ENCODE measurements at regions not wholly inside any gene's neighbourhood (a gene's known extent, or its start where the extent isn't known, plus 50 kb on each side); places are given as distances from the start of the nearest gene placed in this dataset.

DNA sequence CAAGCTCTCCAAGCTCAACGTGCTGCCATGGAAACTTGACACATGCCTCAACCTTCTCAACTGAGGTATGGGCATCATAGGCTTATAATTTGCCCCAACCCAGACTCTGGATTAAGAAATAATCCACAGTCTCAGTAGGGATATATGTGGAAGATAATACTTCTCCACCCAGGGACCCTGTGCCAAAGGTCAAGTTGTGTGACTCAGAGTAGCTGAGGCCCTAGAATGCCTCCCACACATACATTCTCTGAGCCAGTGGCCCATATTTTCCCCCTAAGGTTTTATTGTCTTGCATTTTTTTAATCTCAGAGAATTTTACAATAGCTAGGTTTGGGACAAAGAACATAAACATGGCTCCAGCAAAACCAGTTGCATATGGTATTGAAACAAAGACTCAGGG, 283.1 kb downstream of the IDS start:
- Histone ChIP-seq H3K4me3 (ENCODE audit: low read depth, low read length) (no peak overlapping the region), H3K27ac (ENCODE audit: low read depth, low read length) (no peak overlapping the region), H3K27me3 (ENCODE audit: control insufficient read depth, insufficient read depth, low read length) (no peaks in the 10 kb centered on the region), H3K4me1 (ENCODE audit: control insufficient read depth, insufficient read depth, low read length) (no peaks in the 10 kb centered on the region), H3K9ac (ENCODE audit: low read depth, low read length) (no peak overlapping the region), H3K9me3 (ENCODE audit: control insufficient read depth, insufficient read depth, low read length) (peaks cover 18% of the 10 kb centered on the region), H3K36me3 (ENCODE audit: control insufficient read depth, insufficient read depth, low read length) (no peaks in the 10 kb centered on the region)

DNA sequence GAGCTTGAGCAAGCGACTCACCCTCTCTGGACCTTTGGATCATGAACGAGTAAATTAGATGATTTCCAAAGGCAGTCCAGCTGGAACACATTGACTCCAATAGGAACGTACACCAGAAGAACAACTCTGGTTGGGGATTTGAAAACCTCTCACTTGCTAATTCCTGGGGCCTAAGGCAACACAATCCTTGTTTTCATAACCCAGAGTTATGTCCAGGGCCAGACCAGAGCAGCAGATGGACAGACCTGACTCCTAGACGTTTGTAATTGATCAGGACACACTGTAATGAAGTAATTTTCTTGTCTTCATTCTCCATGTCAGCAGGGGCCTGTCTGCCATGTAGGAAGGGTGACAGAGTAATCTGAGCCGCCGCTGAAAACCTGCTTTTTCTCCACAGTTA, 283.9 kb downstream of the IDS start:
- Histone ChIP-seq H3K36me3 (ENCODE audit: control insufficient read depth, insufficient read depth, low read length) (no peaks in the 10 kb centered on the region), H3K9me3 (ENCODE audit: control insufficient read depth, insufficient read depth, low read length) (peaks cover 18% of the 10 kb centered on the region), H3K27me3 (ENCODE audit: control insufficient read depth, insufficient read depth, low read length) (no peaks in the 10 kb centered on the region), H3K4me1 (ENCODE audit: control insufficient read depth, insufficient read depth, low read length) (no peaks in the 10 kb centered on the region), H3K27ac (ENCODE audit: low read depth, low read length) (no peak overlapping the region), H3K9ac (ENCODE audit: low read depth, low read length) (no peak overlapping the region), H3K4me3 (ENCODE audit: low read depth, low read length) (no peak overlapping the region)

DNA sequence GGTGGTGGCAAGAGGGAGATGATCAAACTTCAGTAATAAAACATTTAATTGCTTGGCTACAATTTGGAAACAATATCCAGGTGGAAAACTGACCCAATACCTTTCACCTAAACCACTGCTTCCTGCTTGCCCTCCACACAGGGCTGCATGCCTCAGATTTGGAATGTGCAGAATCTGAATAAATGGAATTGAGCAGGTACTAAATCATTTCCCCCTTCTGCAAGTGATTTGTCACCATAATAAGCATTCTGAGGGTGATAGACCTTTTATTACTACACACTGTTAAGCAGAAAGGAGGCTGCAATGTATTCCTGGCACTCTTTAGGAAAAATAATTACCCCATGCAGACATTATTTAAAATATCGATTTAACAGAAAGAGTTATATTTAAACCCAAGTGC, 291.8 kb downstream of the IDS start:
- H3K9me3 ChIP-seq (ENCODE audit: control insufficient read depth, insufficient read depth, low read length): peaks cover 17% of the 10 kb centered on the region
- no peaks in the 10 kb centered on the region for H3K4me1 ChIP-seq (ENCODE audit: control insufficient read depth, insufficient read depth, low read length)
- H3K9ac ChIP-seq (ENCODE audit: low read depth, low read length): no peak overlapping the region
- H3K36me3 ChIP-seq (ENCODE audit: control insufficient read depth, insufficient read depth, low read length): no peaks in the 10 kb centered on the region
- H3K27ac ChIP-seq (ENCODE audit: low read depth, low read length): no peak overlapping the region
- H3K27me3 ChIP-seq (ENCODE audit: control insufficient read depth, insufficient read depth, low read length): no peaks in the 10 kb centered on the region
- H3K4me3 ChIP-seq (ENCODE audit: low read depth, low read length): no peak overlapping the region

DNA sequence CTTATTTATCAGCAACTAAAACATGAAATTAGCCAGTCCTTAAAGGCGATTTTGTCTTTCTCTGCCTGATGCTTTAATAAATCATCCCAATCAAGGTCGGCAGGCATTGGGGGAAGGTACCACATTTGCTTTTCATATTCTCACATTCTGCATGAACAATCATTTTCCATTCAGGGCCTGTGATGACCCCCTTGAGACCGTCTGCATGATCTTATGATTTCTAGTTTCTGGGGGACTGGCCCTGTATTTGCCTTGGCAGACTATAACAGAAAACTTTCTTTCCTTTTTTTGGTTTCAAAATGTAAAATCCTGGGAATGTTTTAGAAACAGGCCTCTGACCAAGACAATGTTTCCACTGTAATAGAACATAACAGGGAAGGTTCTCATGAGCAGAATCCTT, 296.8 kb downstream of the IDS start:
- Histone ChIP-seq H3K27ac (ENCODE audit: low read depth, low read length) (no peak overlapping the region), H3K27me3 (ENCODE audit: control insufficient read depth, insufficient read depth, low read length) (no peaks in the 10 kb centered on the region), H3K9ac (ENCODE audit: low read depth, low read length) (no peak overlapping the region), H3K4me3 (ENCODE audit: low read depth, low read length) (no peak overlapping the region), H3K9me3 (ENCODE audit: control insufficient read depth, insufficient read depth, low read length) (peaks cover 21% of the 10 kb centered on the region), H3K36me3 (ENCODE audit: control insufficient read depth, insufficient read depth, low read length) (no peaks in the 10 kb centered on the region), H3K4me1 (ENCODE audit: control insufficient read depth, insufficient read depth, low read length) (no peaks in the 10 kb centered on the region)

DNA sequence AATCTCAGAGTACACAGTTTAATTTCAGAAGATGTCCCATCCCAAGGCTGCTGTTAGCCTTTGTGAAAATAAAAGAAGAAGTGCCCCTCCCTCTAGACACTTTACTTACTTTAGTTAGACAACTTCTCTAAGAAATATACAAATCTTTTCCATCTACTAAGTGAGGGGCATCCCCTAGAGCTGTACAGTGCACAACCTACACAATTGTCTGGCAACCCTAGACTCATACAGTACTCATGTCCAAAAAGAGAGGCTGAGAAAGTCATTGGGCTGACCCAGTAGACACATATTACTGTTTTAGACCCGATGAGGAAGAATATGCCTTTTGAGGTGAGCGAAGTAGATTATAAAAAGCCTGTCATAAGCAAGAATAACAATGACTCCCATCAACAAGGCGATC, 297.6 kb downstream of the IDS start:
- Histone ChIP-seq H3K27ac (ENCODE audit: low read depth, low read length) (no peak overlapping the region), H3K27me3 (ENCODE audit: control insufficient read depth, insufficient read depth, low read length) (no peaks in the 10 kb centered on the region), H3K4me1 (ENCODE audit: control insufficient read depth, insufficient read depth, low read length) (no peaks in the 10 kb centered on the region), H3K36me3 (ENCODE audit: control insufficient read depth, insufficient read depth, low read length) (no peaks in the 10 kb centered on the region), H3K9me3 (ENCODE audit: control insufficient read depth, insufficient read depth, low read length) (peaks cover 21% of the 10 kb centered on the region), H3K4me3 (ENCODE audit: low read depth, low read length) (no peak overlapping the region), H3K9ac (ENCODE audit: low read depth, low read length) (no peak overlapping the region)

DNA sequence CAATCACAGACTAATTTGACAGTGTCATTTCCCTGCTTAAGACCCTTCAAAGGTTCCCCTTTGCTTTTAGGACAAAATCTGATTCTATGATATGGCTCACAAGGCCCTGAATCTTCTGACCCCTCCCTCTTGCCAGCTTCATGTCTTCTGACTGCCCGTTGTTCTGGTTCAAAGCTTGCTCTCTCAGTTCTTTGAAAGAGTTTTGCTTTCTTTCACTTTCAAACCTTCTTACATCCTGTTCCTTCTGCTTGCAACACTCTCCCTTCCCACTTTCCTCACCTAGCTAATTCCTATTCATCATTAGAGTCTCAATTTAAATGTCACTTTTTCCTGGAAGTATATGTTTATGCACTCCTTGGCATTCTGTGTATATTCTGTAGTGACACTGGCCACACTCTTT, 299.2 kb downstream of the IDS start:
- H3K9ac ChIP-seq (ENCODE audit: low read depth, low read length): no peak overlapping the region
- H3K36me3 ChIP-seq (ENCODE audit: control insufficient read depth, insufficient read depth, low read length): no peaks in the 10 kb centered on the region
- no peak overlapping the region for H3K4me3 ChIP-seq (ENCODE audit: low read depth, low read length)
- no peaks in the 10 kb centered on the region for H3K4me1 ChIP-seq (ENCODE audit: control insufficient read depth, insufficient read depth, low read length)
- no peak overlapping the region for H3K27ac ChIP-seq (ENCODE audit: low read depth, low read length)
- H3K9me3 ChIP-seq (ENCODE audit: control insufficient read depth, insufficient read depth, low read length): peaks cover 18% of the 10 kb centered on the region
- H3K27me3 ChIP-seq (ENCODE audit: control insufficient read depth, insufficient read depth, low read length): no peaks in the 10 kb centered on the region

DNA sequence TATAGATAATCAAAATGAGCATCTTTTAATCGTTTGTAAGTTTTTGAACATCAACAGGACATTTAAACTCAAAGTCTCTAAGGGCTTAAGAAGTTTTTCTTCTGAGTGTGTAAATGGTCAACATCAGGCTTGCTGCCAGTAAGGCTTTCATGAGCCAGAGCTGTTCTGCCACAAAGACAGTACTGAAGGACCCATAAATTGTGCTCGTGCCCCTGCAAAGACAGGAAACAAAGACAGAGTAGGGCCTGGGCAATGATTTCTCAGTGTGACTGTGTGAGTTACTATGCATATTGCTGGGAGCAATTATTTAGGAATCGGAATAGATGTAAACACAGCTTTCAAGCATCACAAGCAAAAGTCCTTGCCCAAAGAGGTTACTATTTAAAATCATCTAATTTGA, 300.0 kb downstream of the IDS start:
- no peaks in the 10 kb centered on the region for H3K4me1 ChIP-seq (ENCODE audit: control insufficient read depth, insufficient read depth, low read length)
- H3K36me3 ChIP-seq (ENCODE audit: control insufficient read depth, insufficient read depth, low read length): no peaks in the 10 kb centered on the region
- H3K9ac ChIP-seq (ENCODE audit: low read depth, low read length): no peak overlapping the region
- peaks cover 18% of the 10 kb centered on the region for H3K9me3 ChIP-seq (ENCODE audit: control insufficient read depth, insufficient read depth, low read length)
- H3K27ac ChIP-seq (ENCODE audit: low read depth, low read length): no peak overlapping the region
- no peaks in the 10 kb centered on the region for H3K27me3 ChIP-seq (ENCODE audit: control insufficient read depth, insufficient read depth, low read length)
- H3K4me3 ChIP-seq (ENCODE audit: low read depth, low read length): no peak overlapping the region

DNA sequence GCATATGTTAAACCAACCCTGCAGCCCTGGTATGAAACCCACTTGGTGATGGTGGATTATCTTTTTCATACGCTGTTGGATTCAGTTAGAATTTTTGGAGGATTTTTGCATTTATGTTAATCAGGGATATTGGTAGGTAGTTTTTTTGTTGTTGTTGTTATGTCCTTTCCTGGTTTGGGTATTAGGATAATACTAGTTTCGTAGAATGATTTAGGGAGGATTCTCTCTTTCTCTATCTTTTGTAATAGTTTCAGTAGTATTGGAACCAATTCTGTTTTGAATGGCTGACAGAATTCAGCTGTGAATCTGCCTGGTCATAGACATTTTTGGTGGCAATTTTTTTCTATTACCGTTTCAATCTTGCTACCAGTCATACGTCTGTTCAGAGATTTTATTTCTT, 305.4 kb downstream of the IDS start:
- no peak overlapping the region for H3K9ac ChIP-seq (ENCODE audit: low read depth, low read length)
- H3K27ac ChIP-seq (ENCODE audit: low read depth, low read length): no peak overlapping the region
- H3K9me3 ChIP-seq (ENCODE audit: control insufficient read depth, insufficient read depth, low read length): peaks cover 18% of the 10 kb centered on the region
- no peaks in the 10 kb centered on the region for H3K36me3 ChIP-seq (ENCODE audit: control insufficient read depth, insufficient read depth, low read length)
- H3K4me3 ChIP-seq (ENCODE audit: low read depth, low read length): no peak overlapping the region
- no peaks in the 10 kb centered on the region for H3K4me1 ChIP-seq (ENCODE audit: control insufficient read depth, insufficient read depth, low read length)
- no peaks in the 10 kb centered on the region for H3K27me3 ChIP-seq (ENCODE audit: control insufficient read depth, insufficient read depth, low read length)

DNA sequence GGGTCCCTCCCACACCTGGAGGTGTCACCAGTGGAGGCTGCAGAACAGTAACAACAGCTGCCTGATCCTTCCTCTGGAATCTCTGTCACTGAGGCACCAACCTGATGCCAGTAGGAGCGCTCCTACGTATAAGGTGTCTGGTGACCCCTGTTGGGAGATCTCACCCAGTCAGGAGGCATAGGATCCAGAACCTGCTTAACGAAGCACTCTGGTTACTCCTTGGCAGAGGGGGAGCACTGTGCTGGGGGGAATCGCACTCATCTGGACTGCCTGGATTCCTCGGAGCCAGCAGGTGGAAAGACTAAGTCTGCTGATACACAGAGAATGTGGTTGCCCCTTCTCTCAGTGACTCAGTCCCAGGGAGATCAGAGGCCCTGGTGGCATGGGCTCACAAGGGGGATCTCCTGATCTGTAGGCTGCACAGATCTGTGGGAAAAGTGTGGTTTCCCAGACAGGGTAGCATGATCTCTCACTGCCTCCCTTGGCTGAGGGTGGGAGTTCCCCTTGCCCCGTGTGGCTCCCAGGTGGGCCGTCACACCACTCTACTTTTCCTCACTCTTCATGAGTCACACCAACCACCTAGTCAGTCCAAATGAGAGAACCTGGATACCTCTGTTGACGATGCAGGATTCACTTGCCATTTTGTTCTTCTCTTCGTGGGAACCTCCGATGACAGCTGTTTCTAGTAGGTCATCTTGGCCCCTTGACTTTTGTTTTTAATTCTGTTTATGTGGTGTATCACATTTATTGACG, 305.9 kb downstream of the IDS start:
- H3K27ac ChIP-seq (ENCODE audit: low read depth, low read length): no peak overlapping the region
- no peak overlapping the region for H3K4me3 ChIP-seq (ENCODE audit: low read depth, low read length)

DNA sequence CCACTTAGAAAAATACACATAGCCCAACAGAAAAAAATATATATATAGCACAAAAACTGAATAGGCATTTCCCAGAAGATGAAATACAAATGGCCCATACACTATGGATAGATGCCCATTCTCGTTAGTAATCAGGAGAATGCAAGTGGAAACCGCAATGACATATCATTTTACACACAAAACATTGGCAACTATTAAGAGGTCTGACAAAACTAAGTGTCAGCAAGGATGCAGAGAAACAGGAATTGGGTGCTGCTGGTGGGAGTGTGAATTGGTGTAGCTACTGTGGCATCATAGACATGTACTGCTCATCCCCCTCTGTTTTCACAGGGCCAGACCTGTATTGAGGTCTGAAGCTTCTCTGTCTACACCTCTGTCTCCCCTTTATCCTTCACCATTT, 320.0 kb downstream of the IDS start:
- Histone ChIP-seq H3K4me3 (ENCODE audit: low read depth, low read length) (no peak overlapping the region), H3K27me3 (ENCODE audit: control insufficient read depth, insufficient read depth, low read length) (no peaks in the 10 kb centered on the region), H3K4me1 (ENCODE audit: control insufficient read depth, insufficient read depth, low read length) (no peaks in the 10 kb centered on the region), H3K9me3 (ENCODE audit: control insufficient read depth, insufficient read depth, low read length) (0 out of 2 replicates have a peak, but pooled peaks cover 4% of the 10 kb centered on the region), H3K36me3 (ENCODE audit: control insufficient read depth, insufficient read depth, low read length) (no peaks in the 10 kb centered on the region), H3K27ac (ENCODE audit: low read depth, low read length) (no peak overlapping the region), H3K9ac (ENCODE audit: low read depth, low read length) (no peak overlapping the region)

More for the DNA sequence above, 305.9 kb downstream of the IDS start:
- peaks cover 18% of the 10 kb centered on the region for H3K9me3 ChIP-seq (ENCODE audit: control insufficient read depth, insufficient read depth, low read length)
- no peaks in the 10 kb centered on the region for H3K36me3 ChIP-seq (ENCODE audit: control insufficient read depth, insufficient read depth, low read length)
- H3K4me1 ChIP-seq (ENCODE audit: control insufficient read depth, insufficient read depth, low read length): no peaks in the 10 kb centered on the region
- no peak overlapping the region for H3K9ac ChIP-seq (ENCODE audit: low read depth, low read length)
- no peaks in the 10 kb centered on the region for H3K27me3 ChIP-seq (ENCODE audit: control insufficient read depth, insufficient read depth, low read length)

DNA sequence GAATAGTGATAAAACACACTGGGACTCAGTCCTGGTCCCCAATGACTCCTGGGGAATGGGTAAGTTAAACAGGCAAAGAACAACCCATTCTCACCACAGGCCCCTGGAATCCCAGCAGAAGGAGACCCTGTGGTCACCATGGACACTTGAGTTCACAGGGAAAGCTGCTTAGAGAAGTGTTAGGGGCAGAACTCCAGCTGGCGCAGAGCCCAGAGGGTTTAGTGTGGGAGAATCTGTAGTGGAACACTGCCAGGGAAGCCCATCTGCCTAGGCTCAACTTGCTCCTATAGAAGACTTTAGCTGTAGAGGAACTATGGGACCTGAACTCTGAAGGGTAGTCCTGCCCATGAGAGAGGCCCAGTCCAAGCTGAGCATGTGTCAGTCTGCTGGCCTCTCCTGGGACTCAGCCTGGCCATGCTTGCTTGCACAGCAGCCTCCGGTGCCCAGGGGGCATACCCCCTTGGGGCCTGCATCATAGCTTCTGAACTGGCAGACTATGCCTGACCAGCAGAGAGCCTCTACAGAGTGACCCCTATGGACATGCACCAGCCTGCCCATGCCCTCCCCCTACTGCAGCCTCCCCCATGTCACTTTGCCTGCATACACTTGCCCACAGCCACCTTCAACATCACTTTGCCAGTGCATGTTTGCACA, 343.5 kb downstream of the IDS start:
- H3K36me3 ChIP-seq (ENCODE audit: control insufficient read depth, insufficient read depth, low read length): no peaks in the 10 kb centered on the region

More for the DNA sequence above, 343.5 kb downstream of the IDS start:
- no peak overlapping the region for H3K4me3 ChIP-seq (ENCODE audit: low read depth, low read length)
- H3K9me3 ChIP-seq (ENCODE audit: control insufficient read depth, insufficient read depth, low read length): peaks cover 8% of the 10 kb centered on the region; the same call in 1 of the 2 replicates
- H3K4me1 ChIP-seq (ENCODE audit: control insufficient read depth, insufficient read depth, low read length): no peaks in the 10 kb centered on the region
- no peak overlapping the region for H3K27ac ChIP-seq (ENCODE audit: low read depth, low read length)
- H3K9ac ChIP-seq (ENCODE audit: low read depth, low read length): no peak overlapping the region
- no peaks in the 10 kb centered on the region for H3K27me3 ChIP-seq (ENCODE audit: control insufficient read depth, insufficient read depth, low read length)

All from HUES48 (cell line).